OCI-LY7 (cell line): ENCODE measurements at regions not wholly inside any gene's neighbourhood (a gene's known extent, or its start where the extent isn't known, plus 50 kb on each side); places are given as distances from the start of the nearest gene placed in this dataset.

Experiments
- EZH2phosphoT487 ChIP-seq: fragments of 200-600 bp; sonication (generic); IDR thresholded peaks from 2 replicates; pipeline ENCODE4 v1.6.1; 2018; ENCODE audit warnings: low read depth, borderline replicate concordance, mild to moderate bottlenecking, mixed run types, antibody characterized with exemption, low read length, moderate library complexity, mixed read lengths
- TF ChIP-seq, protein P1 (sequence below): fragments of 200-600 bp; sonication (generic); conservative IDR thresholded peaks from 2 replicates; pipeline ENCODE4 v1.5.1; 2014; ENCODE audit warnings: mild to moderate bottlenecking, antibody characterized with exemption, low read length, moderate library complexity, mixed read lengths

DNA sequence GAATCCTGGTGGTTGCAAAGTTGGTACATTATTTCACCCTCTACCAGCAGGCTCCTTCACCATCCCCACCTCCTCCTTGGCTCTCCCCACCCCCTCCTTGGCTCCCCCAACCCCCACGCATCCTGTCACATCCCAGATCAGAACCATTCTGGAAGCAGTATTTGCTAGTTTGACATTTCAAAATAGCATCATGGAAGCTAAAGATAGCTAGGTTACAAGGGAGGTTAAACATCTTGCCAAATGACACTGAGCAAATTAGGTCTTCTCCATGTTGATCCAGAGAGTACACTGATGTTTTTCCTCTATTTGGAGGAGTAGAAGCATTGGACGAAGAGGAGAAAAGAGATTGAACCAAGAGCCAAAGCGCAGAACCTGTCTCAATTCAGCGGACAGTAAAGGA is 158.9 kb upstream of the FGGY start:
- TF ChIP-seq, protein P1, sequence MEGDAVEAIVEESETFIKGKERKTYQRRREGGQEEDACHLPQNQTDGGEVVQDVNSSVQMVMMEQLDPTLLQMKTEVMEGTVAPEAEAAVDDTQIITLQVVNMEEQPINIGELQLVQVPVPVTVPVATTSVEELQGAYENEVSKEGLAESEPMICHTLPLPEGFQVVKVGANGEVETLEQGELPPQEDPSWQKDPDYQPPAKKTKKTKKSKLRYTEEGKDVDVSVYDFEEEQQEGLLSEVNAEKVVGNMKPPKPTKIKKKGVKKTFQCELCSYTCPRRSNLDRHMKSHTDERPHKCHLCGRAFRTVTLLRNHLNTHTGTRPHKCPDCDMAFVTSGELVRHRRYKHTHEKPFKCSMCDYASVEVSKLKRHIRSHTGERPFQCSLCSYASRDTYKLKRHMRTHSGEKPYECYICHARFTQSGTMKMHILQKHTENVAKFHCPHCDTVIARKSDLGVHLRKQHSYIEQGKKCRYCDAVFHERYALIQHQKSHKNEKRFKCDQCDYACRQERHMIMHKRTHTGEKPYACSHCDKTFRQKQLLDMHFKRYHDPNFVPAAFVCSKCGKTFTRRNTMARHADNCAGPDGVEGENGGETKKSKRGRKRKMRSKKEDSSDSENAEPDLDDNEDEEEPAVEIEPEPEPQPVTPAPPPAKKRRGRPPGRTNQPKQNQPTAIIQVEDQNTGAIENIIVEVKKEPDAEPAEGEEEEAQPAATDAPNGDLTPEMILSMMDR = no peak
- TF ChIP-seq EZH2phosphoT487 = no peak
